22Rv1 (cell line): ENCODE measurements at regions not wholly inside any gene's neighbourhood (a gene's known extent, or its start where the extent isn't known, plus 50 kb on each side); places are given as distances from the start of the nearest gene placed in this dataset.

ENCODE experiments used
- CTCF ChIP-seq: fragments of 450-650 bp; IDR thresholded peaks from 2 replicates; pipeline ENCODE4 v1.5.1; 2017; ENCODE audit warnings: mild to moderate bottlenecking
- ZFX ChIP-seq: fragments of 450-650 bp; IDR thresholded peaks from 2 replicates; pipeline ENCODE4 v1.6.1; 2017; ENCODE audit warnings: antibody characterized with exemption, borderline replicate concordance

GRCh38 chr10:130554701-130555410, 418.7 kb downstream of the GLRX3 start:
- TF ChIP-seq CTCF: no peak
- no peak for TF ChIP-seq ZFX
